ENCODE measurements at regions not wholly inside any gene's neighbourhood (a gene's known extent, or its start where the extent isn't known, plus 50 kb on each side); places are given as distances from the start of the nearest gene placed in this dataset.
"Not testable (repeated sequence)": the region's sequence is repeated elsewhere in the genome, so short reads cannot be mapped to it uniquely, and the experiment has no call there.

- no peak overlapping the region for H3K27ac Mint-ChIP-seq
- no peaks in the 10 kb centered on the region for H3K36me3 Mint-ChIP-seq
- DNase-seq (ENCODE audit: extremely low spot score, unreplicated experiment) = no peak
- H3K9me3 Mint-ChIP-seq = peaks cover 18% of the 10 kb centered on the region
- no peaks in the 10 kb centered on the region for H3K4me1 Mint-ChIP-seq (ENCODE audit: unreplicated experiment)
- TF ChIP-seq, protein P1, sequence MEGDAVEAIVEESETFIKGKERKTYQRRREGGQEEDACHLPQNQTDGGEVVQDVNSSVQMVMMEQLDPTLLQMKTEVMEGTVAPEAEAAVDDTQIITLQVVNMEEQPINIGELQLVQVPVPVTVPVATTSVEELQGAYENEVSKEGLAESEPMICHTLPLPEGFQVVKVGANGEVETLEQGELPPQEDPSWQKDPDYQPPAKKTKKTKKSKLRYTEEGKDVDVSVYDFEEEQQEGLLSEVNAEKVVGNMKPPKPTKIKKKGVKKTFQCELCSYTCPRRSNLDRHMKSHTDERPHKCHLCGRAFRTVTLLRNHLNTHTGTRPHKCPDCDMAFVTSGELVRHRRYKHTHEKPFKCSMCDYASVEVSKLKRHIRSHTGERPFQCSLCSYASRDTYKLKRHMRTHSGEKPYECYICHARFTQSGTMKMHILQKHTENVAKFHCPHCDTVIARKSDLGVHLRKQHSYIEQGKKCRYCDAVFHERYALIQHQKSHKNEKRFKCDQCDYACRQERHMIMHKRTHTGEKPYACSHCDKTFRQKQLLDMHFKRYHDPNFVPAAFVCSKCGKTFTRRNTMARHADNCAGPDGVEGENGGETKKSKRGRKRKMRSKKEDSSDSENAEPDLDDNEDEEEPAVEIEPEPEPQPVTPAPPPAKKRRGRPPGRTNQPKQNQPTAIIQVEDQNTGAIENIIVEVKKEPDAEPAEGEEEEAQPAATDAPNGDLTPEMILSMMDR (conservative IDR thresholded peaks at IDR 0.05) = no peak
- H3K27me3 Mint-ChIP-seq = no peaks in the 10 kb centered on the region
- H3K4me3 Mint-ChIP-seq = no peak overlapping the region
These were observed 339.3 kb downstream of the PCNX1 start for GRCh38 chr14:71246539-71246938.

GRCh38 chr14:71247106-71247505 lies 339.8 kb downstream of the PCNX1 start:
- Mint-ChIP-seq H3K9me3 (peaks cover 18% of the 10 kb centered on the region), H3K4me3 (no peak overlapping the region), H3K36me3 (no peaks in the 10 kb centered on the region), H3K27ac (no peak overlapping the region), H3K4me1 (ENCODE audit: unreplicated experiment) (no peaks in the 10 kb centered on the region), H3K27me3 (no peaks in the 10 kb centered on the region)
- TF ChIP-seq, protein P1 (conservative IDR thresholded peaks at IDR 0.05) = no peak
- no peak for DNase-seq (ENCODE audit: extremely low spot score, unreplicated experiment)

GRCh38 chr14:71248194-71248593 lies 340.9 kb downstream of the PCNX1 start:
- Mint-ChIP-seq H3K9me3 (peaks cover 18% of the 10 kb centered on the region), H3K27ac (no peak overlapping the region), H3K4me1 (ENCODE audit: unreplicated experiment) (no peaks in the 10 kb centered on the region), H3K4me3 (no peak overlapping the region), H3K27me3 (no peaks in the 10 kb centered on the region), H3K36me3 (no peaks in the 10 kb centered on the region)
- TF ChIP-seq, protein P1 (conservative IDR thresholded peaks at IDR 0.05) = no peak
- no peak for DNase-seq (ENCODE audit: extremely low spot score, unreplicated experiment)

- no peak overlapping the region for H3K4me3 Mint-ChIP-seq
- H3K27ac Mint-ChIP-seq = no peak overlapping the region
- peaks cover 18% of the 10 kb centered on the region for H3K9me3 Mint-ChIP-seq
- no peaks in the 10 kb centered on the region for H3K36me3 Mint-ChIP-seq
- TF ChIP-seq, protein P1 (conservative IDR thresholded peaks at IDR 0.05) = no peak
- H3K4me1 Mint-ChIP-seq (ENCODE audit: unreplicated experiment) = no peaks in the 10 kb centered on the region
- peaks cover 4% of the 10 kb centered on the region for H3K27me3 Mint-ChIP-seq
- no peak for DNase-seq (ENCODE audit: extremely low spot score, unreplicated experiment)
These were observed 343.1 kb downstream of the PCNX1 start for GRCh38 chr14:71250347-71250746.

- Mint-ChIP-seq H3K4me1 (ENCODE audit: unreplicated experiment) (no peaks in the 10 kb centered on the region), H3K9me3 (peaks cover 18% of the 10 kb centered on the region), H3K27ac (no peak overlapping the region), H3K27me3 (peaks cover 4% of the 10 kb centered on the region), H3K4me3 (no peak overlapping the region), H3K36me3 (no peaks in the 10 kb centered on the region)
- TF ChIP-seq, protein P1 (conservative IDR thresholded peaks at IDR 0.05) = no peak
- no peak for DNase-seq (ENCODE audit: extremely low spot score, unreplicated experiment)
These were observed 343.5 kb downstream of the PCNX1 start for GRCh38 chr14:71250791-71251190.

DNA sequence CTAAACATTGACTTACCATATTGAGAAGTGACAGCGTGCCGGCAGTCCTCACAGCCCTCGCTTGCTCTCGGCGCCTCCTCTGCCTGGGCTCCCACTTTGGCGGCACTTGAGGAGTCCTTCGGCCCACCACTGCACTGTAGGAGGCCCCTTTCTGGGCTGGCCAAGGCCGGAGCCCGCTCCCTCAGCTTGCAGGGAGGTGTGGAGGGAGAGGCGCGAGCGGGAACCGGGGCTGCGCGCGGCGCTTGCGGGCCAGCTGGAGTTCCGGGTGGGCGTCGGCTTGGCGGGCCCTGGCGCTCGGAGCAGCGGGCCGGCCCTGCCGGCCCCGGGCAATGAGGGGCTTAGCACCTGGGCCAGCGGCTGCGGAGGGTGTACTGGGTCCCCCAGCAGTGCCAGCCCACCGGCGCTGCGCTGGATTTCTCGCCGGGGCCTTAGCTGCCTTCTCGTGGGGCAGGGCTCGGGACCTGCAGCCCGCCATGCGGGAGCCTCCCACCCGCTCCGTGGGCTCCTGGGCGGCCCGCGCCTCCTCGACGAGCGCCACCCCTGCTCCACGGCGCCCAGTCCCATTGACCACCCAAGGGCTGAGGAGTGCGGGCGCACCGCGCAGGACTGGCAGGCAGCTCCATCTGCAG lies 346.9 kb downstream of the PCNX1 start:
- peak overlapping the region; percentile 67 for H3K4me3 Mint-ChIP-seq
- H3K27me3 Mint-ChIP-seq; H3K9me3 Mint-ChIP-seq; H3K27ac Mint-ChIP-seq; H3K36me3 Mint-ChIP-seq; DNase-seq (ENCODE audit: extremely low spot score, unreplicated experiment); H3K4me1 Mint-ChIP-seq (ENCODE audit: unreplicated experiment): not testable (repeated sequence)

Data from type B pancreatic cell (in vitro differentiated cells).